ENCODE measurements at regions not wholly inside any gene's neighbourhood (a gene's known extent, or its start where the extent isn't known, plus 50 kb on each side); places are given as distances from the start of the nearest gene placed in this dataset.

GRCh38 chr7:38002689-38003088 lies 82.2 kb downstream of the EPDR1 start:
- no peak for DNase-seq (ENCODE audit: low read depth in 2 of 2, low spot score in 1 of 2)

GRCh38 chr7:38006559-38006958 lies 86.1 kb downstream of the EPDR1 start:
- DNase-seq (ENCODE audit: low read depth in 2 of 2, low spot score in 1 of 2): no peak

GRCh38 chr7:38007096-38007495 lies 86.7 kb downstream of the EPDR1 start:
- no peak for DNase-seq (ENCODE audit: low read depth in 2 of 2, low spot score in 1 of 2)

GRCh38 chr7:38013246-38013645 lies 92.8 kb downstream of the EPDR1 start:
- no peak for DNase-seq (ENCODE audit: low read depth in 2 of 2, low spot score in 1 of 2)

GRCh38 chr7:38016567-38016966 lies 96.1 kb downstream of the EPDR1 start:
- DNase-seq (ENCODE audit: low read depth in 2 of 2, low spot score in 1 of 2): no peak

GRCh38 chr7:38017320-38017719 lies 96.9 kb downstream of the EPDR1 start:
- no peak for DNase-seq (ENCODE audit: low read depth in 2 of 2, low spot score in 1 of 2)

- DNase-seq (ENCODE audit: low read depth in 2 of 2, low spot score in 1 of 2): no peak
Observed at GRCh38 chr7:38020121-38020785, 99.8 kb downstream of the EPDR1 start.

- DNase-seq (ENCODE audit: low read depth in 2 of 2, low spot score in 1 of 2): no peak
Observed at GRCh38 chr7:38021892-38022291, 101.5 kb downstream of the EPDR1 start.

GRCh38 chr7:38025815-38026214 lies 105.4 kb downstream of the EPDR1 start:
- no peak for DNase-seq (ENCODE audit: low read depth in 2 of 2, low spot score in 1 of 2)

GRCh38 chr7:38027884-38028455 lies 107.5 kb downstream of the EPDR1 start:
- DNase-seq (ENCODE audit: low read depth in 2 of 2, low spot score in 1 of 2): no peak

GRCh38 chr7:38034062-38034908 lies 113.8 kb downstream of the EPDR1 start:
- DNase-seq (ENCODE audit: low read depth in 2 of 2, low spot score in 1 of 2): no peak

- DNase-seq (ENCODE audit: low read depth in 2 of 2, low spot score in 1 of 2): no peak
Observed at GRCh38 chr7:38040831-38041230, 120.4 kb downstream of the EPDR1 start.

GRCh38 chr7:38049679-38050078 lies 128.4 kb upstream of the STARD3NL start:
- DNase-seq (ENCODE audit: low read depth in 2 of 2, low spot score in 1 of 2): no peak

GRCh38 chr7:38051311-38051710 lies 126.7 kb upstream of the STARD3NL start:
- DNase-seq (ENCODE audit: low read depth in 2 of 2, low spot score in 1 of 2): no peak

- DNase-seq (ENCODE audit: low read depth in 2 of 2, low spot score in 1 of 2): no peak
Observed at GRCh38 chr7:38051786-38052185, 126.3 kb upstream of the STARD3NL start.

GRCh38 chr7:38052786-38053185 lies 125.3 kb upstream of the STARD3NL start:
- no peak for DNase-seq (ENCODE audit: low read depth in 2 of 2, low spot score in 1 of 2)

GRCh38 chr7:38054199-38054598 lies 123.8 kb upstream of the STARD3NL start:
- DNase-seq (ENCODE audit: low read depth in 2 of 2, low spot score in 1 of 2): no peak

GRCh38 chr7:38057829-38058228 lies 120.2 kb upstream of the STARD3NL start:
- DNase-seq (ENCODE audit: low read depth in 2 of 2, low spot score in 1 of 2): no peak

- no peak for DNase-seq (ENCODE audit: low read depth in 2 of 2, low spot score in 1 of 2)
Observed at GRCh38 chr7:38060116-38060515, 117.9 kb upstream of the STARD3NL start.

GRCh38 chr7:38060637-38061036 lies 117.4 kb upstream of the STARD3NL start:
- DNase-seq (ENCODE audit: low read depth in 2 of 2, low spot score in 1 of 2): no peak

GRCh38 chr7:38066391-38066790 lies 111.7 kb upstream of the STARD3NL start:
- no peak for DNase-seq (ENCODE audit: low read depth in 2 of 2, low spot score in 1 of 2)

- DNase-seq (ENCODE audit: low read depth in 2 of 2, low spot score in 1 of 2): no peak
Observed at GRCh38 chr7:38068461-38068860, 109.6 kb upstream of the STARD3NL start.

Measured in stimulated activated CD8-positive, alpha-beta memory T cell treated with anti-CD3 and anti-CD28 coated beads, Interleukin-4, amount 100 ng/mL, for 1 hour (primary cell).